SK-N-SH (cell line): ENCODE measurements at regions not wholly inside any gene's neighbourhood (a gene's known extent, or its start where the extent isn't known, plus 50 kb on each side); places are given as distances from the start of the nearest gene placed in this dataset.

Experiments used
- REST ChIP-seq: IDR thresholded peaks from 2 replicates; pipeline ENCODE4 v1.6.1; 2012; ENCODE audit warnings: mild to moderate bottlenecking, low read depth, low read length, moderate library complexity
- YY1 ChIP-seq: IDR thresholded peaks from 2 replicates; pipeline ENCODE4 v1.4.0; 2012; ENCODE audit warnings: low read depth, mild to moderate bottlenecking

GRCh38 chr2:116442418-116442817 lies 1372.1 kb upstream of the DDX18 start:
- TF ChIP-seq REST (no peak), YY1 (no peak)
